ENCODE measurements at regions not wholly inside any gene's neighbourhood (a gene's known extent, or its start where the extent isn't known, plus 50 kb on each side); places are given as distances from the start of the nearest gene placed in this dataset.

DNA sequence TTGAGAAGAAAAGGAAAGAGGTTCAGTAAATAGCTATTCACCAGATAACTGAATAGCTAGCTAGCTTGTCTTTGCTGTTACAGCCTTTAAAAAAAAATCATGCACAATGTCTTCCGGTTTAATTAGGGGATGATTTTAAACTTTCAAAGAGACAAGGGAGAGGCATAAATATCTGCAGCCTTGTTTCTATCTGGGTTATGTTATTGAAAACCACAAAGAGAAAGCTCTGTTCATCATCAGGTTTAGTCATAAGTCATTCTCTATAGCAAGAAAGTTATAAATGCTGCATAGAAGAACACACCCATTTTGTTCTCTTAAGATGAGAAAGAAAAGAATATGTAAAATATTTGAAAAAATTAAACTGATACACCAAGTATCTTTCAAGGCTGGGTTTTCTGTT is 1046.9 kb downstream of the AACS start (continued):
- TF ChIP-seq, protein P1, sequence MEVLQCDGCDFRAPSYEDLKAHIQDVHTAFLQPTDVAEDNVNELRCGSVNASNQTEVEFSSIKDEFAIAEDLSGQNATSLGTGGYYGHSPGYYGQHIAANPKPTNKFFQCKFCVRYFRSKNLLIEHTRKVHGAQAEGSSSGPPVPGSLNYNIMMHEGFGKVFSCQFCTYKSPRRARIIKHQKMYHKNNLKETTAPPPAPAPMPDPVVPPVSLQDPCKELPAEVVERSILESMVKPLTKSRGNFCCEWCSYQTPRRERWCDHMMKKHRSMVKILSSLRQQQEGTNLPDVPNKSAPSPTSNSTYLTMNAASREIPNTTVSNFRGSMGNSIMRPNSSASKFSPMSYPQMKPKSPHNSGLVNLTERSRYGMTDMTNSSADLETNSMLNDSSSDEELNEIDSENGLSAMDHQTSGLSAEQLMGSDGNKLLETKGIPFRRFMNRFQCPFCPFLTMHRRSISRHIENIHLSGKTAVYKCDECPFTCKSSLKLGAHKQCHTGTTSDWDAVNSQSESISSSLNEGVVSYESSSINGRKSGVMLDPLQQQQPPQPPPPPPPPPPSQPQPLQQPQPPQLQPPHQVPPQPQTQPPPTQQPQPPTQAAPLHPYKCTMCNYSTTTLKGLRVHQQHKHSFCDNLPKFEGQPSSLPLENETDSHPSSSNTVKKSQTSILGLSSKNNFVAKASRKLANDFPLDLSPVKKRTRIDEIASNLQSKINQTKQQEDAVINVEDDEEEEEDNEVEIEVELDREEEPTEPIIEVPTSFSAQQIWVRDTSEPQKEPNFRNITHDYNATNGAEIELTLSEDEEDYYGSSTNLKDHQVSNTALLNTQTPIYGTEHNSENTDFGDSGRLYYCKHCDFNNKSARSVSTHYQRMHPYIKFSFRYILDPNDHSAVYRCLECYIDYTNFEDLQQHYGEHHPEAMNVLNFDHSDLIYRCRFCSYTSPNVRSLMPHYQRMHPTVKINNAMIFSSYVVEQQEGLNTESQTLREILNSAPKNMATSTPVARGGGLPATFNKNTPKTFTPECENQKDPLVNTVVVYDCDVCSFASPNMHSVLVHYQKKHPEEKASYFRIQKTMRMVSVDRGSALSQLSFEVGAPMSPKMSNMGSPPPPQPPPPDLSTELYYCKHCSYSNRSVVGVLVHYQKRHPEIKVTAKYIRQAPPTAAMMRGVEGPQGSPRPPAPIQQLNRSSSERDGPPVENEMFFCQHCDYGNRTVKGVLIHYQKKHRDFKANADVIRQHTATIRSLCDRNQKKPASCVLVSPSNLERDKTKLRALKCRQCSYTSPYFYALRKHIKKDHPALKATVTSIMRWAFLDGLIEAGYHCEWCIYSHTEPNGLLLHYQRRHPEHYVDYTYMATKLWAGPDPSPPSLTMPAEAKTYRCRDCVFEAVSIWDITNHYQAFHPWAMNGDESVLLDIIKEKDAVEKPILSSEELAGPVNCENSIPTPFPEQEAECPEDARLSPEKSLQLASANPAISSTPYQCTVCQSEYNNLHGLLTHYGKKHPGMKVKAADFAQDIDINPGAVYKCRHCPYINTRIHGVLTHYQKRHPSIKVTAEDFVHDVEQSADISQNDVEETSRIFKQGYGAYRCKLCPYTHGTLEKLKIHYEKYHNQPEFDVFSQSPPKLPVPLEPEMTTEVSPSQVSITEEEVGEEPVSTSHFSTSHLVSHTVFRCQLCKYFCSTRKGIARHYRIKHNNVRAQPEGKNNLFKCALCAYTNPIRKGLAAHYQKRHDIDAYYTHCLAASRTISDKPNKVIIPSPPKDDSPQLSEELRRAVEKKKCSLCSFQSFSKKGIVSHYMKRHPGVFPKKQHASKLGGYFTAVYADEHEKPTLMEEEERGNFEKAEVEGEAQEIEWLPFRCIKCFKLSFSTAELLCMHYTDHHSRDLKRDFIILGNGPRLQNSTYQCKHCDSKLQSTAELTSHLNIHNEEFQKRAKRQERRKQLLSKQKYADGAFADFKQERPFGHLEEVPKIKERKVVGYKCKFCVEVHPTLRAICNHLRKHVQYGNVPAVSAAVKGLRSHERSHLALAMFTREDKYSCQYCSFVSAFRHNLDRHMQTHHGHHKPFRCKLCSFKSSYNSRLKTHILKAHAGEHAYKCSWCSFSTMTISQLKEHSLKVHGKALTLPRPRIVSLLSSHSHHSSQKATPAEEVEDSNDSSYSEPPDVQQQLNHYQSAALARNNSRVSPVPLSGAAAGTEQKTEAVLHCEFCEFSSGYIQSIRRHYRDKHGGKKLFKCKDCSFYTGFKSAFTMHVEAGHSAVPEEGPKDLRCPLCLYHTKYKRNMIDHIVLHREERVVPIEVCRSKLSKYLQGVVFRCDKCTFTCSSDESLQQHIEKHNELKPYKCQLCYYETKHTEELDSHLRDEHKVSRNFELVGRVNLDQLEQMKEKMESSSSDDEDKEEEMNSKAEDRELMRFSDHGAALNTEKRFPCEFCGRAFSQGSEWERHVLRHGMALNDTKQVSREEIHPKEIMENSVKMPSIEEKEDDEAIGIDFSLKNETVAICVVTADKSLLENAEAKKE (CRISPR knock-in tag; IDR thresholded peaks at IDR 0.05) = no peak
- TF ChIP-seq STAT1 (IDR thresholded peaks at IDR 0.05; ENCODE audit: unreplicated experiment) = no peak
- TF ChIP-seq POLR2AphosphoS5 (IDR thresholded peaks at IDR 0.05; ENCODE audit: low read depth) = no peak
- no peak for TF ChIP-seq EZH2phosphoT487 (IDR thresholded peaks at IDR 0.05; ENCODE audit: unreplicated experiment)
- TF ChIP-seq, protein P2, sequence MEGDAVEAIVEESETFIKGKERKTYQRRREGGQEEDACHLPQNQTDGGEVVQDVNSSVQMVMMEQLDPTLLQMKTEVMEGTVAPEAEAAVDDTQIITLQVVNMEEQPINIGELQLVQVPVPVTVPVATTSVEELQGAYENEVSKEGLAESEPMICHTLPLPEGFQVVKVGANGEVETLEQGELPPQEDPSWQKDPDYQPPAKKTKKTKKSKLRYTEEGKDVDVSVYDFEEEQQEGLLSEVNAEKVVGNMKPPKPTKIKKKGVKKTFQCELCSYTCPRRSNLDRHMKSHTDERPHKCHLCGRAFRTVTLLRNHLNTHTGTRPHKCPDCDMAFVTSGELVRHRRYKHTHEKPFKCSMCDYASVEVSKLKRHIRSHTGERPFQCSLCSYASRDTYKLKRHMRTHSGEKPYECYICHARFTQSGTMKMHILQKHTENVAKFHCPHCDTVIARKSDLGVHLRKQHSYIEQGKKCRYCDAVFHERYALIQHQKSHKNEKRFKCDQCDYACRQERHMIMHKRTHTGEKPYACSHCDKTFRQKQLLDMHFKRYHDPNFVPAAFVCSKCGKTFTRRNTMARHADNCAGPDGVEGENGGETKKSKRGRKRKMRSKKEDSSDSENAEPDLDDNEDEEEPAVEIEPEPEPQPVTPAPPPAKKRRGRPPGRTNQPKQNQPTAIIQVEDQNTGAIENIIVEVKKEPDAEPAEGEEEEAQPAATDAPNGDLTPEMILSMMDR (conservative IDR thresholded peaks at IDR 0.05; ENCODE audit: low read depth in 2 of 2) = no peak
- TF ChIP-seq ZNF114 (CRISPR knock-in tag; IDR thresholded peaks at IDR 0.05) = no peak
- TF ChIP-seq, protein P3, sequence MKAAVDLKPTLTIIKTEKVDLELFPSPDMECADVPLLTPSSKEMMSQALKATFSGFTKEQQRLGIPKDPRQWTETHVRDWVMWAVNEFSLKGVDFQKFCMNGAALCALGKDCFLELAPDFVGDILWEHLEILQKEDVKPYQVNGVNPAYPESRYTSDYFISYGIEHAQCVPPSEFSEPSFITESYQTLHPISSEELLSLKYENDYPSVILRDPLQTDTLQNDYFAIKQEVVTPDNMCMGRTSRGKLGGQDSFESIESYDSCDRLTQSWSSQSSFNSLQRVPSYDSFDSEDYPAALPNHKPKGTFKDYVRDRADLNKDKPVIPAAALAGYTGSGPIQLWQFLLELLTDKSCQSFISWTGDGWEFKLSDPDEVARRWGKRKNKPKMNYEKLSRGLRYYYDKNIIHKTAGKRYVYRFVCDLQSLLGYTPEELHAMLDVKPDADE (IDR thresholded peaks at IDR 0.05) = no peak
- no peak for TF ChIP-seq JUNB (IDR thresholded peaks at IDR 0.05; ENCODE audit: unreplicated experiment)
- no peak for TF ChIP-seq EZH2 (IDR thresholded peaks at IDR 0.05; ENCODE audit: low read depth, unreplicated experiment)
- no peak for TF ChIP-seq CREB1 (CRISPR knock-in tag; IDR thresholded peaks at IDR 0.05; ENCODE audit: low read depth)
